OCI-LY1 (cell line): ENCODE measurements at regions not wholly inside any gene's neighbourhood (a gene's known extent, or its start where the extent isn't known, plus 50 kb on each side); places are given as distances from the start of the nearest gene placed in this dataset.

ENCODE experiments used
- EZH2 ChIP-seq: fragments of 200-600 bp; sonication (generic), shearing (Covaris generic); IDR thresholded peaks from 2 replicates; pipeline ENCODE4 v1.8.0; 2017; ENCODE audit warnings: borderline replicate concordance, mixed run types, mild to moderate bottlenecking, antibody characterized with exemption, low read length, moderate library complexity, mixed read lengths
- TF ChIP-seq, protein P1 (sequence below): fragments of 200-600 bp; sonication (generic), shearing (Covaris generic); IDR thresholded peaks from 2 replicates; pipeline ENCODE4 v1.5.1; 2017; ENCODE audit warnings: mild to moderate bottlenecking, antibody characterized with exemption, low read length, moderate library complexity, mixed read lengths

- TF ChIP-seq, protein P1, sequence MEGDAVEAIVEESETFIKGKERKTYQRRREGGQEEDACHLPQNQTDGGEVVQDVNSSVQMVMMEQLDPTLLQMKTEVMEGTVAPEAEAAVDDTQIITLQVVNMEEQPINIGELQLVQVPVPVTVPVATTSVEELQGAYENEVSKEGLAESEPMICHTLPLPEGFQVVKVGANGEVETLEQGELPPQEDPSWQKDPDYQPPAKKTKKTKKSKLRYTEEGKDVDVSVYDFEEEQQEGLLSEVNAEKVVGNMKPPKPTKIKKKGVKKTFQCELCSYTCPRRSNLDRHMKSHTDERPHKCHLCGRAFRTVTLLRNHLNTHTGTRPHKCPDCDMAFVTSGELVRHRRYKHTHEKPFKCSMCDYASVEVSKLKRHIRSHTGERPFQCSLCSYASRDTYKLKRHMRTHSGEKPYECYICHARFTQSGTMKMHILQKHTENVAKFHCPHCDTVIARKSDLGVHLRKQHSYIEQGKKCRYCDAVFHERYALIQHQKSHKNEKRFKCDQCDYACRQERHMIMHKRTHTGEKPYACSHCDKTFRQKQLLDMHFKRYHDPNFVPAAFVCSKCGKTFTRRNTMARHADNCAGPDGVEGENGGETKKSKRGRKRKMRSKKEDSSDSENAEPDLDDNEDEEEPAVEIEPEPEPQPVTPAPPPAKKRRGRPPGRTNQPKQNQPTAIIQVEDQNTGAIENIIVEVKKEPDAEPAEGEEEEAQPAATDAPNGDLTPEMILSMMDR: no peak
- no peak for TF ChIP-seq EZH2
These were observed 397.5 kb downstream of the TGFB2 start for GRCh38 chr1:218742467-218743262.
